Thoracic aorta (tissue), 2 donors: ENCODE measurements at regions not wholly inside any gene's neighbourhood (a gene's known extent, or its start where the extent isn't known, plus 50 kb on each side); places are given as distances from the start of the nearest gene placed in this dataset.

ENCODE experiments used
- ATAC-seq: fragments of 150-250 bp; one replicate; pipeline ENCODE4 v1.8.0; 2017; ENCODE audit warnings: low read depth; ENCODE audit not compliant: insufficient number of reproducible peaks, low FRiP score
- DNase-seq: peaks from one replicate; pipeline ENCODE4 v3.0.0-alpha.2; 2020; ENCODE audit warnings: low spot score
- H3K27ac ChIP-seq, 2 donors: fragments of 200-600 bp; sonication (generic); 1 replicate in 1 of 2; 2 replicates in 1 of 2; pipeline ENCODE4 v1.5.1; 2016; ENCODE audit warnings: mild to moderate bottlenecking in 2 of 2, moderate library complexity in 2 of 2
- H3K27me3 ChIP-seq: fragments of 200-600 bp; sonication (generic); replicated peaks from 2 replicates; pipeline ENCODE4 v1.6.0; 2016; ENCODE audit warnings: mild to moderate bottlenecking; ENCODE audit not compliant: insufficient read depth
- H3K36me3 ChIP-seq: fragments of 200-600 bp; sonication (generic); one replicate; pipeline ENCODE4 v1.5.1; 2016
- H3K4me1 ChIP-seq, 2 donors: fragments of 200-600 bp; sonication (generic); 1 replicate in 1 of 2; 2 replicates in 1 of 2; pipeline versions ENCODE4 v1.5.1 to v1.6.0; 2016; ENCODE audit warnings: low read depth in 2 of 2, mild to moderate bottlenecking in 1 of 2; ENCODE audit not compliant: control insufficient read depth in 1 of 2
- H3K4me3 ChIP-seq: fragments of 200-600 bp; sonication (generic); 2 replicates; pipeline ENCODE4 v1.5.1; 2016; ENCODE audit warnings: mild to moderate bottlenecking
- H3K9me3 ChIP-seq: fragments of 200-600 bp; sonication (generic); 2 replicates; pipeline ENCODE4 v1.5.1; 2016
- CTCF ChIP-seq: fragments of 200-600 bp; sonication (generic); IDR thresholded peaks from one replicate; pipeline ENCODE4 v1.5.1; 2019; ENCODE audit warnings: antibody characterized with exemption

- Histone ChIP-seq H3K27me3 (no peaks in the 10 kb centered on the region), H3K36me3 (no peaks in the 10 kb centered on the region), H3K4me1 (no peaks in the 10 kb centered on the region), H3K4me3 (no peak overlapping the region), H3K27ac (no peak overlapping the region), H3K9me3 (no peaks in the 10 kb centered on the region)
- TF ChIP-seq CTCF: no peak
- DNase-seq (no peak), ATAC-seq (no peak)
Observed at GRCh38 chr13:82245860-82246259, 1636.4 kb downstream of the SLITRK1 start.

GRCh38 chr13:82224806-82225205 is 1657.5 kb downstream of the SLITRK1 start:
- H3K4me1 ChIP-seq: no peaks in the 10 kb centered on the region
- no peak overlapping the region for H3K4me3 ChIP-seq
- H3K27me3 ChIP-seq: no peaks in the 10 kb centered on the region
- DNase-seq: no peak
- ATAC-seq: no peak
- no peak overlapping the region for H3K27ac ChIP-seq
- no peak for TF ChIP-seq CTCF
- H3K9me3 ChIP-seq: no peaks in the 10 kb centered on the region
- no peaks in the 10 kb centered on the region for H3K36me3 ChIP-seq

GRCh38 chr13:82221621-82222020 is 1660.7 kb downstream of the SLITRK1 start:
- ATAC-seq: no peak
- Histone ChIP-seq H3K9me3 (no peaks in the 10 kb centered on the region), H3K4me3 (no peak overlapping the region), H3K27me3 (no peaks in the 10 kb centered on the region), H3K36me3 (no peaks in the 10 kb centered on the region), H3K4me1 (no peaks in the 10 kb centered on the region), H3K27ac (no peak overlapping the region)
- no peak for TF ChIP-seq CTCF
- no peak for DNase-seq

GRCh38 chr13:82220641-82221040 is 1661.6 kb downstream of the SLITRK1 start:
- no peaks in the 10 kb centered on the region for H3K4me1 ChIP-seq
- no peaks in the 10 kb centered on the region for H3K27me3 ChIP-seq
- no peak overlapping the region for H3K4me3 ChIP-seq
- H3K36me3 ChIP-seq: no peaks in the 10 kb centered on the region
- no peak for ATAC-seq
- no peaks in the 10 kb centered on the region for H3K9me3 ChIP-seq
- DNase-seq: no peak
- TF ChIP-seq CTCF: no peak
- H3K27ac ChIP-seq: no peak overlapping the region

- H3K27ac ChIP-seq: no peak overlapping the region
- ATAC-seq: no peak
- TF ChIP-seq CTCF: no peak
- peaks cover 10% of the 10 kb centered on the region for H3K9me3 ChIP-seq
- DNase-seq: no peak
- no peak overlapping the region for H3K4me3 ChIP-seq
- no peaks in the 10 kb centered on the region for H3K36me3 ChIP-seq
- H3K4me1 ChIP-seq: no peaks in the 10 kb centered on the region
- no peaks in the 10 kb centered on the region for H3K27me3 ChIP-seq
Observed at GRCh38 chr13:82216165-82216564, 1666.1 kb downstream of the SLITRK1 start.
